A673 (cell line): ENCODE measurements at regions not wholly inside any gene's neighbourhood (a gene's known extent, or its start where the extent isn't known, plus 50 kb on each side); places are given as distances from the start of the nearest gene placed in this dataset.

Experiments used
- BruUV-seq: library from RNA; stranded (reverse); fragments of 400-500 nt; replicated peaks from 2 replicates; lab custom pipeline; 2021; lab: Mats Ljungman, UMichigan
- CTCF ChIA-PET: fragments of 300-600 bp; sonication (Branson Sonifier 250); formaldehyde crosslinking; loops from one replicate; lab custom pipeline; 2022; ENCODE audit warnings: antibody characterized with exemption; lab: Charles Lee
- POLR2A ChIA-PET: fragments of 300-600 bp; sonication (Branson Sonifier 250); formaldehyde crosslinking; loops from one replicate; lab custom pipeline; 2022; ENCODE audit warnings: antibody characterized with exemption; ENCODE audit not compliant: low non-redundant PET; lab: Charles Lee
- DNase-seq: peaks from one replicate; pipeline ENCODE4 v3.0.0-alpha.2; 2015; ENCODE audit warnings: low spot score
- H3K27ac ChIP-seq: fragments of 200-600 bp; sonication (generic); 2 replicates; pipeline ENCODE4 v1.5.1; 2016; ENCODE audit warnings: mixed run types, low read depth, mild to moderate bottlenecking, mixed read lengths, antibody characterized with exemption, low read length; ENCODE audit not compliant: poor library complexity, severe bottlenecking
- H3K27me3 ChIP-seq: fragments of 200-600 bp; sonication (generic); replicated peaks from 2 replicates; pipeline ENCODE4 v1.6.1; 2017; ENCODE audit warnings: mixed run types, low read depth, mild to moderate bottlenecking, mixed read lengths, antibody characterized with exemption, low read length; ENCODE audit not compliant: insufficient read depth, poor library complexity
- H3K36me3 ChIP-seq: fragments of 200-600 bp; sonication (generic); 2 replicates; pipeline ENCODE4 v1.6.1; 2016; ENCODE audit warnings: mixed run types, mild to moderate bottlenecking, mixed read lengths, antibody characterized with exemption, low read length; ENCODE audit not compliant: insufficient read depth, poor library complexity, severe bottlenecking
- H3K4me1 ChIP-seq: fragments of 200-600 bp; sonication (generic); 2 replicates; pipeline ENCODE4 v1.6.1; 2017; ENCODE audit warnings: mixed run types, mild to moderate bottlenecking, mixed read lengths, antibody characterized with exemption, low read length; ENCODE audit not compliant: insufficient read depth, poor library complexity, severe bottlenecking
- H3K4me3 ChIP-seq: fragments of 200-600 bp; sonication (generic); 2 replicates; pipeline ENCODE4 v1.5.1; 2016; ENCODE audit warnings: low read depth, mixed run types, mild to moderate bottlenecking, mixed read lengths, low read length; ENCODE audit not compliant: poor library complexity, severe bottlenecking
- H3K9me3 ChIP-seq: fragments of 200-600 bp; sonication (generic); 2 replicates; pipeline ENCODE4 v1.6.1; 2016; ENCODE audit warnings: mixed run types, low read depth, mild to moderate bottlenecking, mixed read lengths, antibody characterized with exemption, low read length; ENCODE audit not compliant: poor library complexity, severe bottlenecking
- EZH2 ChIP-seq: fragments of 200-600 bp; sonication (generic); IDR thresholded peaks from 2 replicates; pipeline ENCODE4 v1.6.1; 2017; ENCODE audit warnings: borderline replicate concordance, low read depth, mild to moderate bottlenecking, mixed read lengths, antibody characterized with exemption, low read length; ENCODE audit not compliant: poor library complexity, severe bottlenecking
- intact Hi-C: fragments of 100-400 bp; cut with micrococcal nuclease; formaldehyde crosslinking; loops from one replicate; pipeline ENCODE4 v1.10.0; 2022; ENCODE audit not compliant: unreplicated experiment
- TF ChIP-seq, protein P1 (sequence below): fragments of 300-800, 200-600 bp; sonication (generic); conservative IDR thresholded peaks from 2 replicates; pipeline ENCODE4 v1.5.1; 2017; ENCODE audit warnings: low read depth, mild to moderate bottlenecking, antibody characterized with exemption, low read length, moderate library complexity, mixed read lengths

DNA sequence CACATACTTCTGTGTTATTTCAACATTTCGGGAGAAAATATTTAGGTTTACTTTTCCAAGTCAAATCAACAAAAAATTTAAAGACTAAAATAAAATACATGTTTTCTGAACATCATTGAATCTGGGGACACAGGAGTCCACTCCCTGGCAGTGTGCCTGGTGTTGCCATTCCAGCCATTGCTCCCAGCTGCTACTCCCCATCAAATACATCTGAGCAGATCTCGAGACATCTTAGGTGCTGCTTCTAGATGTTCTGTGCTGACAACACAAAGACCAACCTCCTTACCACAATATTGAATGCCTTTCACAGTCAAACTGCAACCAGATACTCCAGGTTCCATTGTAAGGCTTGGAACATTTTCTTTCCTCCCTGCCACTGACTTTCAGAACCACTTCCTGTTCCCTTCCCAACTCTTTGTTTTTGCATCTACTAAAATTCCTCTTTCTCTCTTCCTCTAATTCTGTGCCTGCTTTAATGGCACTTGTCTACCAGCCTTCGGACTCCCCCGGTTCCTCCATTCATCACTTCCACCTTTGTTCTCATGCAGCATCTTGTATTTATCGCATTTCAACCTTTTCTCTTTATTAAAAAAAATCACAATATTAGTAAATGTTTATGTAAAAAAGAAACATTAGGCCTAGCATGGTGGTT is 81.1 kb upstream of the SLC4A7 start:
- no peaks in the 10 kb centered on the region for H3K27me3 ChIP-seq
- H3K4me1 ChIP-seq = peaks cover 3% of the 10 kb centered on the region
- no peak for DNase-seq
- intact Hi-C loops = no loop called here
- H3K36me3 ChIP-seq = no peaks in the 10 kb centered on the region
- ChIA-PET CTCF (no interaction called here), POLR2A (no interaction called here)
- TF ChIP-seq, protein P1, sequence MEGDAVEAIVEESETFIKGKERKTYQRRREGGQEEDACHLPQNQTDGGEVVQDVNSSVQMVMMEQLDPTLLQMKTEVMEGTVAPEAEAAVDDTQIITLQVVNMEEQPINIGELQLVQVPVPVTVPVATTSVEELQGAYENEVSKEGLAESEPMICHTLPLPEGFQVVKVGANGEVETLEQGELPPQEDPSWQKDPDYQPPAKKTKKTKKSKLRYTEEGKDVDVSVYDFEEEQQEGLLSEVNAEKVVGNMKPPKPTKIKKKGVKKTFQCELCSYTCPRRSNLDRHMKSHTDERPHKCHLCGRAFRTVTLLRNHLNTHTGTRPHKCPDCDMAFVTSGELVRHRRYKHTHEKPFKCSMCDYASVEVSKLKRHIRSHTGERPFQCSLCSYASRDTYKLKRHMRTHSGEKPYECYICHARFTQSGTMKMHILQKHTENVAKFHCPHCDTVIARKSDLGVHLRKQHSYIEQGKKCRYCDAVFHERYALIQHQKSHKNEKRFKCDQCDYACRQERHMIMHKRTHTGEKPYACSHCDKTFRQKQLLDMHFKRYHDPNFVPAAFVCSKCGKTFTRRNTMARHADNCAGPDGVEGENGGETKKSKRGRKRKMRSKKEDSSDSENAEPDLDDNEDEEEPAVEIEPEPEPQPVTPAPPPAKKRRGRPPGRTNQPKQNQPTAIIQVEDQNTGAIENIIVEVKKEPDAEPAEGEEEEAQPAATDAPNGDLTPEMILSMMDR = no peak
- no peak for TF ChIP-seq EZH2
- H3K4me3 ChIP-seq = no peak overlapping the region
- BruUV-seq = no TSS peak
- no peak overlapping the region for H3K27ac ChIP-seq
- no peaks in the 10 kb centered on the region for H3K9me3 ChIP-seq

DNA sequence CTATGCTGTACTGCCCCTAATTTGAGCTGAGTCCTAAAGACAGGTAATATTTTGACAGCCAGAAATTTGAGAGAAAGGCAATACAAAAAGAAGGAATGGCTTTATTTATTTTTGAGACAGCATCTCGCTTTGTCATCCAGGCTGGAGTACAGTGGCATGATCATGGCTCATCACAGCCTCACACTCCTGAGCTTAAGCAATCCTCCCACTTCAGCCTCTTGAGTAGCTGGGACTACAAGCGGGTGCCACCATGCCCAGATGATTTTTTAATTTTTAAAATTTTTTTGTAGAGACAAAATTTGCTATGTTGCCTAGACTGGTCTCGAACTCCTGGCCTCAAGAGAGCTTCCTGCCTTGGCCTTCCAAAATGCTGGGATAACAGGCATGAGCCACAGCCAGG is 77.4 kb upstream of the SLC4A7 start:
- intact Hi-C loops = no loop called here
- no peak for TF ChIP-seq EZH2
- TF ChIP-seq, protein P1 = no peak
- Histone ChIP-seq H3K36me3 (no peaks in the 10 kb centered on the region), H3K4me1 (no peaks in the 10 kb centered on the region), H3K9me3 (no peaks in the 10 kb centered on the region), H3K27ac (no peak overlapping the region), H3K27me3 (no peaks in the 10 kb centered on the region), H3K4me3 (no peak overlapping the region)
- DNase-seq = no peak
- ChIA-PET CTCF (no interaction called here), POLR2A (no interaction called here)
- no TSS peak for BruUV-seq

DNA sequence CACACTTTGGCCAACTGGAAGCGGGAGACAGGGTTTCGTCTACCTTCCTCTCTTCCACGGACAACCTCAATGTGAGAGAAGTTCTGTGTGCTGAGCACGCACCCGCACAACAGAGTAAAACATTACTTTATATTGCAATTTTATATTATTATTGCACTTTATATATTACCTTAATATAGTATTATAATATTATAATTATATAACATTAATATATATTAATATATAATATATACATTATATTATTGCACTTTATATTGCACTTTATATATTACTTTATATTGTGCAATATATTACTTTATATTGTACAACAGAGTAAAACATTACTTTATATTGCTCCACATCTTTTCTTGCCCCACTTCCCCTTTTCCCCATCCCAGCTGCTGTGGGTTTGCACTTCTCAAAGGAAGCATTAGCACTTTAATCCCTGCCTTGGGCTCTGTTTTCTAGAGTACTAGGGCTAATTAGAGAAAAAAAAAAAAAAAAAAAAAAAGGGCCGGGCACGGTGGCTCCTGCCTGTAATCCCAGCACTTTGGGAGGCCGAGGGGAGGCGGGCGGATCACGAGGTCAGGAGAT is 76.4 kb upstream of the SLC4A7 start:
- POLR2A ChIA-PET = no interaction called here
- H3K9me3 ChIP-seq = no peaks in the 10 kb centered on the region
- H3K4me3 ChIP-seq = no peak overlapping the region
- no peaks in the 10 kb centered on the region for H3K4me1 ChIP-seq
- CTCF ChIA-PET = no interaction called here
- DNase-seq = no peak
- no peaks in the 10 kb centered on the region for H3K36me3 ChIP-seq
- TF ChIP-seq, protein P1 = no peak
- no peak for TF ChIP-seq EZH2
- intact Hi-C loops = no loop called here
- no peak overlapping the region for H3K27ac ChIP-seq
- no peaks in the 10 kb centered on the region for H3K27me3 ChIP-seq
- no TSS peak for BruUV-seq
